Mesothelial cell of epicardium (in vitro differentiated cells): ENCODE measurements at regions not wholly inside any gene's neighbourhood (a gene's known extent, or its start where the extent isn't known, plus 50 kb on each side); places are given as distances from the start of the nearest gene placed in this dataset.

Experiments
- DNase-seq, 2 experiments: peaks; one replicate each; pipeline ENCODE4 v3.0.0; 2021; ENCODE audit warnings: low spot score in 2 of 2; ENCODE audit not compliant: unreplicated experiment in 2 of 2
- H3K27ac Mint-ChIP-seq: 2 replicates; pipeline ENCODE4 v1.8.0; 2021; ENCODE audit warnings: mixed read lengths
- H3K27me3 Mint-ChIP-seq: 2 replicates; pipeline ENCODE4 v1.8.0; 2021; ENCODE audit warnings: low read depth, mixed read lengths
- H3K36me3 Mint-ChIP-seq: 2 replicates; pipeline ENCODE4 v1.8.0; 2021; ENCODE audit warnings: mixed read lengths
- H3K4me1 Mint-ChIP-seq: 2 replicates; pipeline ENCODE4 v1.8.0; 2021; ENCODE audit warnings: mixed read lengths
- H3K4me3 Mint-ChIP-seq: 2 replicates; pipeline ENCODE4 v1.8.0; 2021; ENCODE audit warnings: mild to moderate bottlenecking, moderate library complexity, mixed read lengths
- H3K9me3 Mint-ChIP-seq: 2 replicates; pipeline ENCODE4 v1.8.0; 2021; ENCODE audit warnings: mixed read lengths
- CTCF ChIP-seq: fragments of 200-600 bp; sonication (generic); IDR thresholded peaks from one replicate; pipeline ENCODE4 v1.5.0; 2021; ENCODE audit warnings: antibody characterized with exemption; ENCODE audit not compliant: unreplicated experiment

GRCh38 chr6:85192596-85192995, 257.3 kb upstream of the NT5E start:
- H3K4me3 Mint-ChIP-seq: no peak overlapping the region
- TF ChIP-seq CTCF: no peak
- H3K4me1 Mint-ChIP-seq: no peaks in the 10 kb centered on the region
- DNase-seq: no peak
- H3K9me3 Mint-ChIP-seq: peaks cover 24% of the 10 kb centered on the region
- no peaks in the 10 kb centered on the region for H3K27me3 Mint-ChIP-seq
- H3K36me3 Mint-ChIP-seq: no peaks in the 10 kb centered on the region
- H3K27ac Mint-ChIP-seq: no peak overlapping the region

GRCh38 chr6:85192186-85192585, 257.7 kb upstream of the NT5E start:
- Mint-ChIP-seq H3K4me3 (no peak overlapping the region), H3K27me3 (no peaks in the 10 kb centered on the region), H3K36me3 (no peaks in the 10 kb centered on the region), H3K27ac (no peak overlapping the region), H3K4me1 (no peaks in the 10 kb centered on the region), H3K9me3 (peaks cover 24% of the 10 kb centered on the region)
- DNase-seq: no peak
- no peak for TF ChIP-seq CTCF

- no peak overlapping the region for H3K4me3 Mint-ChIP-seq
- H3K4me1 Mint-ChIP-seq: no peaks in the 10 kb centered on the region
- no peaks in the 10 kb centered on the region for H3K36me3 Mint-ChIP-seq
- H3K27ac Mint-ChIP-seq: no peak overlapping the region
- H3K27me3 Mint-ChIP-seq: no peaks in the 10 kb centered on the region
- peaks cover 24% of the 10 kb centered on the region for H3K9me3 Mint-ChIP-seq
- DNase-seq: no peak
- TF ChIP-seq CTCF: no peak
Observed at GRCh38 chr6:85191656-85192055, 258.2 kb upstream of the NT5E start.

- Mint-ChIP-seq H3K27ac (no peak overlapping the region), H3K9me3 (peaks cover 15% of the 10 kb centered on the region), H3K27me3 (no peaks in the 10 kb centered on the region), H3K36me3 (no peaks in the 10 kb centered on the region), H3K4me3 (no peak overlapping the region), H3K4me1 (no peaks in the 10 kb centered on the region)
- no peak for DNase-seq
- TF ChIP-seq CTCF: no peak
Observed at GRCh38 chr6:85186546-85187175, 263.2 kb upstream of the NT5E start.

- Mint-ChIP-seq H3K4me3 (no peak overlapping the region), H3K4me1 (no peaks in the 10 kb centered on the region), H3K27me3 (no peaks in the 10 kb centered on the region), H3K9me3 (peaks cover 13% of the 10 kb centered on the region), H3K27ac (no peak overlapping the region), H3K36me3 (no peaks in the 10 kb centered on the region)
- TF ChIP-seq CTCF: no peak
- no peak for DNase-seq
Observed at GRCh38 chr6:85185977-85186376, 263.9 kb upstream of the NT5E start.

GRCh38 chr6:85183841-85184240, 266.0 kb upstream of the NT5E start:
- Mint-ChIP-seq H3K36me3 (no peaks in the 10 kb centered on the region), H3K4me1 (no peaks in the 10 kb centered on the region), H3K27ac (no peak overlapping the region), H3K27me3 (no peaks in the 10 kb centered on the region), H3K4me3 (no peak overlapping the region), H3K9me3 (peaks cover 1% of the 10 kb centered on the region)
- TF ChIP-seq CTCF: no peak
- no peak for DNase-seq
